ENCODE measurements at regions not wholly inside any gene's neighbourhood (a gene's known extent, or its start where the extent isn't known, plus 50 kb on each side); places are given as distances from the start of the nearest gene placed in this dataset.

- no peaks in the 10 kb centered on the region for H3K9me3 ChIP-seq (ENCODE audit: low read length)
- H3K9me2 ChIP-seq (replicated peaks; ENCODE audit: low read length) = no peaks in the 10 kb centered on the region
- ATAC-seq (no peak), DNase-seq (no peak)
- no peak for TF ChIP-seq EZH2 (IDR thresholded peaks at IDR 0.05; ENCODE audit: low read length, unreplicated experiment)
- no peak for TF ChIP-seq EZH2phosphoT487 (IDR thresholded peaks at IDR 0.05; ENCODE audit: borderline replicate concordance, low read length)
- no peak for TF ChIP-seq CTCF (conservative IDR thresholded peaks at IDR 0.05; ENCODE audit: low read depth, low read length)
- no peak overlapping the region for H3K9ac ChIP-seq (ENCODE audit: low read length)
- no peaks in the 10 kb centered on the region for H3K4me1 ChIP-seq (ENCODE audit: insufficient read depth, low read length)
- H3K27me3 ChIP-seq (ENCODE audit: low read length) = no peaks in the 10 kb centered on the region
- H4K20me1 ChIP-seq (ENCODE audit: low read length) = no peaks in the 10 kb centered on the region
- CTCF ChIA-PET = no interaction called here
- no peaks in the 10 kb centered on the region for H3K79me2 ChIP-seq (ENCODE audit: low read length)
- intact Hi-C loops (cut with micrococcal nuclease) = no loop called here
- H3K27ac ChIP-seq (ENCODE audit: low read length) = no peak overlapping the region
- POLR2A ChIA-PET (ENCODE audit: unreplicated experiment) = no interaction called here
- BruUV-seq (replicated peaks) = no TSS peak
- no peaks in the 10 kb centered on the region for H3F3A ChIP-seq (ENCODE audit: low read length, unreplicated experiment)
- no peak overlapping the region for H3K4me3 ChIP-seq (ENCODE audit: low read length)
- no peak overlapping the region for H3K4me2 ChIP-seq (ENCODE audit: low read length)
- H2AFZ ChIP-seq (ENCODE audit: low read length) = no peak overlapping the region
- no peaks in the 10 kb centered on the region for H3K36me3 ChIP-seq (ENCODE audit: low read depth, low read length)
These were observed 190.3 kb downstream of the ANKRD60 start for GRCh38 chr20:58038123-58038654.

- TF ChIP-seq EZH2phosphoT487 (IDR thresholded peaks at IDR 0.05; ENCODE audit: borderline replicate concordance, low read length) = no peak
- no peak for TF ChIP-seq CTCF (conservative IDR thresholded peaks at IDR 0.05; ENCODE audit: low read depth, low read length)
- TF ChIP-seq EZH2 (IDR thresholded peaks at IDR 0.05; ENCODE audit: low read length, unreplicated experiment) = no peak
- H3K79me2 ChIP-seq (ENCODE audit: low read length) = no peaks in the 10 kb centered on the region
- no peaks in the 10 kb centered on the region for H4K20me1 ChIP-seq (ENCODE audit: low read length)
- H3K27ac ChIP-seq (ENCODE audit: low read length) = no peak overlapping the region
- ChIA-PET POLR2A (ENCODE audit: unreplicated experiment) (no interaction called here), CTCF (no interaction called here)
- H3K9ac ChIP-seq (ENCODE audit: low read length) = no peak overlapping the region
- no peak overlapping the region for H2AFZ ChIP-seq (ENCODE audit: low read length)
- H3K27me3 ChIP-seq (ENCODE audit: low read length) = no peaks in the 10 kb centered on the region
- H3K4me1 ChIP-seq (ENCODE audit: insufficient read depth, low read length) = no peaks in the 10 kb centered on the region
- intact Hi-C loops (cut with micrococcal nuclease) = no loop called here
- no peaks in the 10 kb centered on the region for H3F3A ChIP-seq (ENCODE audit: low read length, unreplicated experiment)
- no peak for ATAC-seq
- DNase-seq = no peak
- no TSS peak for BruUV-seq (replicated peaks)
- H3K9me2 ChIP-seq (replicated peaks; ENCODE audit: low read length) = no peaks in the 10 kb centered on the region
- H3K9me3 ChIP-seq (ENCODE audit: low read length) = no peaks in the 10 kb centered on the region
- H3K4me3 ChIP-seq (ENCODE audit: low read length) = no peak overlapping the region
- no peak overlapping the region for H3K4me2 ChIP-seq (ENCODE audit: low read length)
- H3K36me3 ChIP-seq (ENCODE audit: low read depth, low read length) = no peaks in the 10 kb centered on the region
These were observed 190.8 kb downstream of the ANKRD60 start for GRCh38 chr20:58037631-58038030.

GRCh38 chr20:58033026-58033536 is 195.4 kb downstream of the ANKRD60 start:
- H3K4me1 ChIP-seq (ENCODE audit: insufficient read depth, low read length) = no peaks in the 10 kb centered on the region
- TF ChIP-seq EZH2phosphoT487 (IDR thresholded peaks at IDR 0.05; ENCODE audit: borderline replicate concordance, low read length) (no peak), EZH2 (IDR thresholded peaks at IDR 0.05; ENCODE audit: low read length, unreplicated experiment) (no peak), CTCF (conservative IDR thresholded peaks at IDR 0.05; ENCODE audit: low read depth, low read length) (no peak)
- ChIA-PET CTCF (no interaction called here), POLR2A (ENCODE audit: unreplicated experiment) (no interaction called here)
- H3K9me3 ChIP-seq (ENCODE audit: low read length) = no peaks in the 10 kb centered on the region
- BruUV-seq (replicated peaks) = no TSS peak
- no peak overlapping the region for H3K4me2 ChIP-seq (ENCODE audit: low read length)
- no peaks in the 10 kb centered on the region for H3K36me3 ChIP-seq (ENCODE audit: low read depth, low read length)
- no peaks in the 10 kb centered on the region for H3F3A ChIP-seq (ENCODE audit: low read length, unreplicated experiment)
- intact Hi-C loops (cut with micrococcal nuclease) = loop anchor here (5.0 kb wide), 1 partner anchor 34 kb away; no protein-coding TSS in a partner anchor
- H4K20me1 ChIP-seq (ENCODE audit: low read length) = no peaks in the 10 kb centered on the region
- no peaks in the 10 kb centered on the region for H3K79me2 ChIP-seq (ENCODE audit: low read length)
- H3K27ac ChIP-seq (ENCODE audit: low read length) = no peak overlapping the region
- no peak overlapping the region for H2AFZ ChIP-seq (ENCODE audit: low read length)
- DNase-seq (no peak), ATAC-seq (no peak)
- H3K9ac ChIP-seq (ENCODE audit: low read length) = no peak overlapping the region
- H3K9me2 ChIP-seq (replicated peaks; ENCODE audit: low read length) = no peaks in the 10 kb centered on the region
- H3K4me3 ChIP-seq (ENCODE audit: low read length) = no peak overlapping the region
- no peaks in the 10 kb centered on the region for H3K27me3 ChIP-seq (ENCODE audit: low read length)
